Loucy (cell line): ENCODE measurements at regions not wholly inside any gene's neighbourhood (a gene's known extent, or its start where the extent isn't known, plus 50 kb on each side); places are given as distances from the start of the nearest gene placed in this dataset.

Experiments used
- H2AFZ ChIP-seq: fragments of 200-600 bp; sonication (generic); 2 replicates; pipeline ENCODE4 v1.6.0; 2016; ENCODE audit warnings: antibody characterized with exemption, mild to moderate bottlenecking, low read length, moderate library complexity
- H3F3A ChIP-seq: fragments of 200-600 bp; 2 replicates; pipeline ENCODE4 v1.6.0; 2016; ENCODE audit warnings: antibody characterized with exemption, low read depth, mild to moderate bottlenecking
- H3K27me3 ChIP-seq: fragments of 200-600 bp; sonication (generic); 2 replicates; pipeline ENCODE4 v1.6.1; 2014; ENCODE audit warnings: low read length, mild to moderate bottlenecking; ENCODE audit not compliant: insufficient read depth, poor library complexity, severe bottlenecking
- H3K36me3 ChIP-seq: fragments of 200-600 bp; sonication (generic); 2 replicates; pipeline ENCODE4 v1.6.1; 2016; ENCODE audit warnings: low read length; ENCODE audit not compliant: insufficient read depth
- H3K4me1 ChIP-seq: fragments of 200-600 bp; sonication (generic); 2 replicates; pipeline ENCODE4 v1.5.1; 2014; ENCODE audit warnings: low read length, mild to moderate bottlenecking; ENCODE audit not compliant: insufficient read depth, poor library complexity, severe bottlenecking
- H3K4me2 ChIP-seq: fragments of 200-600 bp; sonication (generic); 2 replicates; pipeline ENCODE4 v1.6.0; 2014; ENCODE audit warnings: antibody characterized with exemption, low read length, low read depth, mild to moderate bottlenecking; ENCODE audit not compliant: poor library complexity, severe bottlenecking
- H3K4me3 ChIP-seq: fragments of 200-600 bp; sonication (generic); 2 replicates; pipeline ENCODE4 v1.5.1; 2014; ENCODE audit warnings: low read length, mild to moderate bottlenecking, mixed read lengths; ENCODE audit not compliant: poor library complexity, severe bottlenecking
- H3K79me2 ChIP-seq: fragments of 200-600 bp; sonication (generic); 2 replicates; pipeline ENCODE4 v1.6.1; 2014; ENCODE audit warnings: low read length; ENCODE audit not compliant: insufficient read depth
- H3K9ac ChIP-seq: fragments of 200-600 bp; sonication (generic); 2 replicates; pipeline ENCODE4 v1.6.0; 2014; ENCODE audit warnings: mild to moderate bottlenecking, low read depth, low read length, moderate library complexity; ENCODE audit not compliant: poor library complexity, severe bottlenecking
- H3K9me2 ChIP-seq: fragments of 200-600 bp; sonication (generic); replicated peaks from 2 replicates; pipeline ENCODE4 v1.6.1; 2016; ENCODE audit warnings: low read depth, low read length, mixed read lengths
- H3K9me3 ChIP-seq: fragments of 200-600 bp; sonication (generic); 2 replicates; pipeline ENCODE4 v1.6.1; 2014; ENCODE audit warnings: mild to moderate bottlenecking, antibody characterized with exemption, low read length, low read depth; ENCODE audit not compliant: insufficient read depth
- H4K20me1 ChIP-seq: fragments of 200-600 bp; sonication (generic); 2 replicates; pipeline ENCODE4 v1.6.0; 2014; ENCODE audit warnings: antibody characterized with exemption, low read length, mild to moderate bottlenecking; ENCODE audit not compliant: insufficient read depth, poor library complexity, severe bottlenecking
- CTCF ChIP-seq: fragments of 200-600 bp; sonication (generic); conservative IDR thresholded peaks from 2 replicates; pipeline ENCODE4 v1.5.1; 2014; ENCODE audit warnings: mild to moderate bottlenecking, antibody characterized with exemption, low read length
- EZH2phosphoT487 ChIP-seq: fragments of 200-600 bp; IDR thresholded peaks from 2 replicates; pipeline ENCODE4 v1.6.1; 2018; ENCODE audit warnings: antibody characterized with exemption, mild to moderate bottlenecking, moderate library complexity, borderline replicate concordance

DNA sequence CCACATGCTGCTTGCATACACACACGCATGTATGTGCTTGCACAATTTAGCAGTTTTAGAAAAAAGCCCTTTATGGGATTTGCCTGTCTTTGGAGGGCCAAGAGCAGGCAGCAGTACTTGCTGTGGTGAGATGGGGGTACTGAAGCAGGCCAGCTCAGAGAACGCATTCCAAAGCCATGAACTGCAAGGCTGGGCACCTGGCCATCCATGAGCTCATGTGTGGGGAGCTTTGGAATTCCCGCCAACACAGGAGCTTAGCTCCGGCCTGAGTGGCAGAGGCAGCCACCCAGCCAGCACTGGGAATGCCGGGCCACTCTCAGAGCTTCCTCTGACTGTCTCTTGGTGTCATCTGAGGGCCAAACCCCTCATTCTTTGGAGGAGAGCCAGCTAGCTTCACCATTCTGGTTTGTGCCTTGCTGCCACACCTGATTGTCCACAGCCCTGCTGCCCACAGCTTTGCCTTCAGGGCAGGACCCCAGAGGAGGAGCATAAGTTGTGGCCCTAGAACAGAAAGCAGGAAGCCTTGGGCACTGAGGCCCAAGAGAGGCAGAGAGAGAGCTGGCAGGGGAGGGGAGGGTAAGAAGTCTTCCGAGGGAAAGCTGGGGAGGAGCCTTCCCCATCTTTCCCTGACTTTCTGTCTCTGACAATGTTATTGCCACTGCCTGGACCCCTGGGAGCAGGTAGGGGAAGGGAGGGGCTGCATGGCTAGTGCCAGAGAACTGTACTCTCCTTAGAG, 92.1 kb upstream of the POU3F1 start:
- H3K9ac ChIP-seq: no peak overlapping the region
- H3K4me1 ChIP-seq: no peaks in the 10 kb centered on the region
- no peak overlapping the region for H2AFZ ChIP-seq
- H4K20me1 ChIP-seq: no peaks in the 10 kb centered on the region
- H3K4me3 ChIP-seq: no peak overlapping the region
- H3K9me3 ChIP-seq: no peaks in the 10 kb centered on the region
- H3K27me3 ChIP-seq: no peaks in the 10 kb centered on the region
- H3K4me2 ChIP-seq: no peak overlapping the region
- H3K79me2 ChIP-seq: no peaks in the 10 kb centered on the region
- no peaks in the 10 kb centered on the region for H3F3A ChIP-seq
- H3K36me3 ChIP-seq: no peaks in the 10 kb centered on the region
- no peak for TF ChIP-seq CTCF
- TF ChIP-seq EZH2phosphoT487: no peak
- H3K9me2 ChIP-seq: no peaks in the 10 kb centered on the region

GRCh38 chr1:38137164-38137563, 90.6 kb upstream of the POU3F1 start:
- H3K4me3 ChIP-seq: no peak overlapping the region
- H3K9me3 ChIP-seq: no peaks in the 10 kb centered on the region
- H3K27me3 ChIP-seq: no peaks in the 10 kb centered on the region
- H3K36me3 ChIP-seq: no peaks in the 10 kb centered on the region
- no peaks in the 10 kb centered on the region for H3F3A ChIP-seq
- H3K4me2 ChIP-seq: no peak overlapping the region
- H3K9me2 ChIP-seq: no peaks in the 10 kb centered on the region
- TF ChIP-seq EZH2phosphoT487 (no peak), CTCF (no peak)
- H3K9ac ChIP-seq: no peak overlapping the region
- H2AFZ ChIP-seq: no peak overlapping the region
- no peaks in the 10 kb centered on the region for H3K79me2 ChIP-seq
- no peaks in the 10 kb centered on the region for H3K4me1 ChIP-seq
- no peaks in the 10 kb centered on the region for H4K20me1 ChIP-seq

DNA sequence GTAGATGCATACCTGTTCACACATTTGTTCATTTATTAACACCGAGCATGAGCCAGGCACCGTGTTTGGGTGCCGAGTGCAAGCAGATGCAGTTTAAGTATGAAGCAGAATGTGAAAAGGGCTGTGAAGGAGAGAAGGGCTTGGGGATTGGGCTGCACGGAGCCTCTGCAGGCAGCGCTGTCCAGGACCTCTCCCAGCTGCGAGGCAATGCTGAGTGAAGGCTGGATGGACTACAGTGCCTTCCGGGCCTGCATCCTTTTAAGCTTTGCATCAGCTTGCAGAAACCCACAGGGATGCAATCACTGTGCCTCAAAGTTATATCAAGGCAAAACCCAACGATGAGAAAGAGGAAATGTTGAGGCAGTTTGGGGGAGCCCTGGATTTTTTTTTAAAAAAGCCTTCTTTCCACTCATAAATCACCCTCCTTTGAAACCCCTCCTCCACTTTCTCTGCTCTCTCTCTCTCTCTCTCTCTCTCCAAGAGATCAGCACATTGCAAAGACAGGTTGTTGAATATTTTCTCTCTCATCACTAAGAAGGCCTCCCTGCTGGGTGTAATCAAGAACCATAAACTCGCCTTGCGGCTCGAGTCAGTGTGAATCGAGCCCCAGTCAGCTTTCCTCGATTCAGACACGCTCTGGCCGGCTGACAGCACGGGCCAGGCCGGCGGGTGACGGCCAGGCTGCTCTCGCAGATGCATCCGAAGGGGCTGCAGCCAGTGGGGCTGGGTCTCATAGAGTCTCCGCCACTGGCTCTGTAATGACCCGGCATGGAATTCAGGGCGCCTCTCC, 89.2 kb upstream of the POU3F1 start:
- H3F3A ChIP-seq: no peaks in the 10 kb centered on the region
- no peak for TF ChIP-seq CTCF
- no peak for TF ChIP-seq EZH2phosphoT487
- no peak overlapping the region for H3K4me3 ChIP-seq
- H3K9me3 ChIP-seq: no peaks in the 10 kb centered on the region
- no peak overlapping the region for H3K9ac ChIP-seq
- H3K9me2 ChIP-seq: no peaks in the 10 kb centered on the region
- no peaks in the 10 kb centered on the region for H3K36me3 ChIP-seq
- no peaks in the 10 kb centered on the region for H3K4me1 ChIP-seq
- no peaks in the 10 kb centered on the region for H3K79me2 ChIP-seq
- H2AFZ ChIP-seq: no peak overlapping the region
- no peaks in the 10 kb centered on the region for H4K20me1 ChIP-seq
- H3K4me2 ChIP-seq: no peak overlapping the region
- no peaks in the 10 kb centered on the region for H3K27me3 ChIP-seq
